ENCODE measurements at regions not wholly inside any gene's neighbourhood (a gene's known extent, or its start where the extent isn't known, plus 50 kb on each side); places are given as distances from the start of the nearest gene placed in this dataset.

GRCh38 chr20:21607971-21608725 is 94.3 kb upstream of the NKX2-2 start:
- Histone ChIP-seq H3K4me3 (no peak overlapping the region), H3K27ac (no peak overlapping the region), H3K9me3 (no peaks in the 10 kb centered on the region), H3K36me3 (no peaks in the 10 kb centered on the region), H3K27me3 (no peaks in the 10 kb centered on the region), H3K4me1 (no peaks in the 10 kb centered on the region)
- intact Hi-C loops (cut with DNase I): no loop called here
- no peak for TF ChIP-seq CTCF (IDR thresholded peaks at IDR 0.05)
- peak; percentile 77 for ATAC-seq
- DNase-seq: peak; percentile 83

- H3K27me3 ChIP-seq: no peaks in the 10 kb centered on the region
- ATAC-seq (no peak), DNase-seq (no peak)
- no peaks in the 10 kb centered on the region for H3K4me1 ChIP-seq
- H3K27ac ChIP-seq: no peak overlapping the region
- TF ChIP-seq CTCF (IDR thresholded peaks at IDR 0.05): no peak
- intact Hi-C loops (cut with DNase I): no loop called here
- no peaks in the 10 kb centered on the region for H3K36me3 ChIP-seq
- no peaks in the 10 kb centered on the region for H3K9me3 ChIP-seq
- H3K4me3 ChIP-seq: no peak overlapping the region
These were observed 87.9 kb upstream of the NKX2-2 start for GRCh38 chr20:21601799-21602198.

GRCh38 chr20:21586682-21587081 is 72.8 kb upstream of the NKX2-2 start:
- Histone ChIP-seq H3K27me3 (no peaks in the 10 kb centered on the region), H3K27ac (no peak overlapping the region), H3K9me3 (no peaks in the 10 kb centered on the region), H3K4me1 (no peaks in the 10 kb centered on the region), H3K4me3 (no peak overlapping the region), H3K36me3 (no peaks in the 10 kb centered on the region)
- DNase-seq (no peak), ATAC-seq (peak; percentile 21)
- no peak for TF ChIP-seq CTCF (IDR thresholded peaks at IDR 0.05)
- intact Hi-C loops (cut with DNase I): no loop called here

GRCh38 chr20:21583486-21584168 is 69.8 kb upstream of the NKX2-2 start:
- DNase-seq (no peak), ATAC-seq (peak; percentile 22)
- intact Hi-C loops (cut with DNase I): no loop called here
- peaks cover 9% of the 10 kb centered on the region for H3K27me3 ChIP-seq
- H3K9me3 ChIP-seq: no peaks in the 10 kb centered on the region
- no peaks in the 10 kb centered on the region for H3K36me3 ChIP-seq
- H3K27ac ChIP-seq: no peak overlapping the region
- TF ChIP-seq CTCF (IDR thresholded peaks at IDR 0.05): no peak
- H3K4me3 ChIP-seq: no peak overlapping the region
- no peaks in the 10 kb centered on the region for H3K4me1 ChIP-seq

- Histone ChIP-seq H3K27ac (no peak overlapping the region), H3K9me3 (no peaks in the 10 kb centered on the region), H3K4me1 (no peaks in the 10 kb centered on the region), H3K4me3 (no peak overlapping the region), H3K27me3 (peaks cover 23% of the 10 kb centered on the region), H3K36me3 (no peaks in the 10 kb centered on the region)
- DNase-seq: no peak
- intact Hi-C loops (cut with DNase I): no loop called here
- no peak for ATAC-seq
- TF ChIP-seq CTCF (IDR thresholded peaks at IDR 0.05): no peak
These were observed 63.7 kb upstream of the NKX2-2 start for GRCh38 chr20:21577551-21577950.
